ENCODE measurements at regions not wholly inside any gene's neighbourhood (a gene's known extent, or its start where the extent isn't known, plus 50 kb on each side); places are given as distances from the start of the nearest gene placed in this dataset.

GRCh38 chr1:110816945-110817344 lies 56.0 kb upstream of the CD53 start:
- WGBS, 2 donors = 72% methylated on average over 3 of the region's 3 CpGs
- ATAC-seq = no peak
- H3K27me3 ChIP-seq = peaks cover 0 to 6% (median 0%) of the 10 kb centered on the region in 7 donors

DNA sequence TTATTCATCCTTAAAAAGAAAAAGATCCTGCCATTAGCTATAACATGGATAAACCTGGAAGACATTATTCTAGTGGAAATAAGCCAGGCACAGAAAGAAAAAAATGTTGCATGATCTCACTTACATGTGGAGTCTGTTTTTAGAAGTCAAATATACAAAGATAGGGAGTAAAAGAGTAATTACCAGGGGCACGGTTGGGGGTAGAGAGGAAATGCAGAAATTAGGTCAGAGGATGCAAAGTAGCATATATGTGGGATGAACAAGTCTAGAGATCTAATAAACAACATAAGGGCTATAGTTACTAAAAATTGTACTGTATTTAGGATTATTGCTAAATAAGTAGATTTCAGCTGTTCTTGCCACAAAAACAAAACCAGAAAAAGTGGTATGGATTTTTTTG lies 61.4 kb upstream of the CD53 start:
- ATAC-seq (no peak), DNase-seq (no peak)
- TF ChIP-seq, protein P1, sequence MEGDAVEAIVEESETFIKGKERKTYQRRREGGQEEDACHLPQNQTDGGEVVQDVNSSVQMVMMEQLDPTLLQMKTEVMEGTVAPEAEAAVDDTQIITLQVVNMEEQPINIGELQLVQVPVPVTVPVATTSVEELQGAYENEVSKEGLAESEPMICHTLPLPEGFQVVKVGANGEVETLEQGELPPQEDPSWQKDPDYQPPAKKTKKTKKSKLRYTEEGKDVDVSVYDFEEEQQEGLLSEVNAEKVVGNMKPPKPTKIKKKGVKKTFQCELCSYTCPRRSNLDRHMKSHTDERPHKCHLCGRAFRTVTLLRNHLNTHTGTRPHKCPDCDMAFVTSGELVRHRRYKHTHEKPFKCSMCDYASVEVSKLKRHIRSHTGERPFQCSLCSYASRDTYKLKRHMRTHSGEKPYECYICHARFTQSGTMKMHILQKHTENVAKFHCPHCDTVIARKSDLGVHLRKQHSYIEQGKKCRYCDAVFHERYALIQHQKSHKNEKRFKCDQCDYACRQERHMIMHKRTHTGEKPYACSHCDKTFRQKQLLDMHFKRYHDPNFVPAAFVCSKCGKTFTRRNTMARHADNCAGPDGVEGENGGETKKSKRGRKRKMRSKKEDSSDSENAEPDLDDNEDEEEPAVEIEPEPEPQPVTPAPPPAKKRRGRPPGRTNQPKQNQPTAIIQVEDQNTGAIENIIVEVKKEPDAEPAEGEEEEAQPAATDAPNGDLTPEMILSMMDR (IDR thresholded peaks at IDR 0.05) = no peak
- intact Hi-C loops (cut with DNase I) = no loop called here
- peaks cover 0 to 9% (median 0%) of the 10 kb centered on the region in 11 donors for H3K9me3 ChIP-seq
- H3K36me3 ChIP-seq = no peaks in the 10 kb centered on the region
- 22% methylated on average over 1 of the region's 1 CpG for WGBS, 2 donors
- no peaks in the 10 kb centered on the region for H3K4me1 ChIP-seq
- H3K27me3 ChIP-seq = peaks cover 0 to 22% (median 0%) of the 10 kb centered on the region in 7 donors
- no peak overlapping the region for H3K27ac ChIP-seq
- no peak overlapping the region for H3K4me3 ChIP-seq

More at GRCh38 chr1:110816945-110817344, 56.0 kb upstream of the CD53 start:
- H3K4me1 ChIP-seq = no peaks in the 10 kb centered on the region
- DNase-seq = no peak
- no peaks in the 10 kb centered on the region for H3K36me3 ChIP-seq
- TF ChIP-seq, protein P1 (IDR thresholded peaks at IDR 0.05) = no peak
- H3K9me3 ChIP-seq = peaks cover 0 to 23% (median 0%) of the 10 kb centered on the region in 11 donors
- no peak overlapping the region for H3K27ac ChIP-seq
- no peak overlapping the region for H3K4me3 ChIP-seq
- intact Hi-C loops (cut with DNase I) = no loop called here

GRCh38 chr1:110800079-110800478 lies 72.9 kb upstream of the CD53 start:
- 47 to 71% methylated on average over 2 of the region's 2 CpGs for WGBS, 2 donors
- Histone ChIP-seq H3K36me3 (no peaks in the 10 kb centered on the region), H3K4me1 (no peaks in the 10 kb centered on the region), H3K27ac (no peak overlapping the region), H3K27me3 (peaks cover 0 to 19% (median 0%) of the 10 kb centered on the region in 7 donors), H3K4me3 (no peak overlapping the region), H3K9me3 (peaks cover 0 to 24% (median 5%) of the 10 kb centered on the region in 11 donors)
- TF ChIP-seq, protein P1 (IDR thresholded peaks at IDR 0.05) = no peak
- no peak for ATAC-seq
- intact Hi-C loops (cut with DNase I) = no loop called here
- DNase-seq = no peak

GRCh38 chr1:110798691-110799256 lies 74.2 kb upstream of the CD53 start:
- TF ChIP-seq, protein P1 (IDR thresholded peaks at IDR 0.05) = no peak
- no peak for DNase-seq
- H3K4me3 ChIP-seq = no peak overlapping the region
- peaks cover 0 to 19% (median 0%) of the 10 kb centered on the region in 7 donors for H3K27me3 ChIP-seq
- H3K27ac ChIP-seq = no peak overlapping the region
- H3K9me3 ChIP-seq = peaks cover 0 to 22% (median 3%) of the 10 kb centered on the region in 11 donors
- no peak for ATAC-seq
- no peaks in the 10 kb centered on the region for H3K36me3 ChIP-seq
- H3K4me1 ChIP-seq = no peaks in the 10 kb centered on the region
- 53 to 63% methylated on average over 3 of the region's 3 CpGs for WGBS, 2 donors
- intact Hi-C loops (cut with DNase I) = no loop called here
